HPDE6-E6E7 (cell line): ENCODE measurements at regions not wholly inside any gene's neighbourhood (a gene's known extent, or its start where the extent isn't known, plus 50 kb on each side); places are given as distances from the start of the nearest gene placed in this dataset.

ENCODE experiments used
- DNase-seq: peaks from one replicate; pipeline ENCODE4 v3.0.0; 2011; ENCODE audit warnings: missing footprints; ENCODE audit errors: extremely low spot score

DNA sequence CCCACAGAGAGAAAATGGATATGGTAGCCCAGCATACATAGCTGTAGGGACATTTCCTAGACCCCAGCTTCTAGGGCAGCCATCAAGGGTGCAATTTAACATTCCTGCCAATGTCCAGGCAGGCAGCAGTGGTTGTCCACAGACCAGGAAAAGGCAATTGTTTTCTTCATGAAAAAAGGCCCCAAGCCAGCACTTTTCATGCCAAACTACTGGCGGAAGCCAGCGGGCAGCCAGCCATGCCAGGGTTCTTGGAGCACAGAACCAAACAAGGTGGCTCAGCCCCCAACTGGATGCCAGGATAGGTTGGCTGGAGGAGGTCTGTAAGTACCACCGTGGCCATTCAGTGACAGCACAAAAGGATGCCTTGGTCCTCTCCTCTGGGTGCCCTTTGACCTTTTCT is 94.6 kb downstream of the BANF2 start:
- DNase-seq = no peak

GRCh38 chr20:17793986-17794385 is 94.2 kb downstream of the BANF2 start:
- DNase-seq = no peak

- DNase-seq = no peak
Measured at GRCh38 chr20:17790296-17790695, 90.5 kb downstream of the BANF2 start.

GRCh38 chr20:17787816-17788215 is 88.0 kb downstream of the BANF2 start:
- DNase-seq = no peak

DNA sequence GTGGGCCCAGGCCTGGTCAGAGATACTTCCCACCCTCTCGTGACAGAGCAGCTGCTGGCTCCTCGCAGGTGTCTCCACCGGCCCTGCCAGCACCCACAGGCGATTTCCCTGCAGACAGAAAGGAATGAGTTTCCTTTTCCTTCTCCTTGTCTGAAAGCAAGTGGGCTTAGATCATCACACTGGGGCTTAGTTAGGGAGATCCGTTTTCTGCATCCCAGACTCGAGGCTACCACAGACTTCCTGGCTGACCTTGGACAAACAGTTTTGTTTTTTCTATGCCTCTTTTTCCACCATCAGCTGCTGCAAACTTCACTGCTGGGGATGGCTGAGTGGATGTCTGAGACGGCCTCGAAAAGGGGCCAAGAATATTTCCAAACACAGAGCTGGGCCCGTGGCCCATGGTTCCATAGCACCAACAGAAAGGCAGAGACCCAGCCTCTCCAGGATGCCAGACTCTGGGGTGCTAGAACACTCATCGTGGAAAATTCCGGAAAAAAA is 86.5 kb downstream of the BANF2 start:
- no peak for DNase-seq
